ENCODE measurements at regions not wholly inside any gene's neighbourhood (a gene's known extent, or its start where the extent isn't known, plus 50 kb on each side); places are given as distances from the start of the nearest gene placed in this dataset.

DNA sequence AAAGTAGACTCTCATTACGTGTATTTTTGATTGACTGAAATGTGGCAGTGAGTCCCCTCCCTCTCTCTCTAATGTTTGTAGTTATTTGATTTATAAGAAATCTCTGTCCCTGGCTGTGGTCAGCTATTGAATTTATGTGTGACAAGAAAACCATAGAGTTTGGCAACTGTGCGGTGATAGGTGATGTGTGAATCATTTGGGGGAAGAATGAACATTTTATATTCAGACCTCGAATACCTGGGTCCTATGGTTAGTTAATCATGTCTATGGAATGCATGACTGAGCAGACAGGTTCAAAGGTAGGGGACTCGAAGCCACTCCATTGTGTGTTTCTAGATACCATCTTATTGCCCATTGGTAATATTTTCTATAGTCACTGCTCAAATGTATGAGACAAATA is 712.1 kb downstream of the MECOM start:
- Histone ChIP-seq H3K9ac (ENCODE audit: low read length) (no peak overlapping the region), H3K27ac (ENCODE audit: low read depth, low read length) (no peak overlapping the region), H4K20me1 (ENCODE audit: insufficient read depth, low read length) (no peaks in the 10 kb centered on the region), H3K79me2 (ENCODE audit: insufficient read depth, low read length) (no peaks in the 10 kb centered on the region), H3K4me3 (ENCODE audit: insufficient read depth, low read depth, low read length) (no peak overlapping the region), H3K36me3 (ENCODE audit: insufficient read depth, low read length) (no peaks in the 10 kb centered on the region), H3K4me2 (ENCODE audit: low read length) (no peak overlapping the region), H3K9me3 (ENCODE audit: insufficient read depth, low read depth, low read length) (no peaks in the 10 kb centered on the region), H3K4me1 (ENCODE audit: insufficient read depth, low read length) (peaks cover 5% of the 10 kb centered on the region), H2AFZ (ENCODE audit: low read depth, low read length) (no peak overlapping the region), H3K27me3 (ENCODE audit: insufficient read depth, low read length) (no peaks in the 10 kb centered on the region)
- TF ChIP-seq, protein P1, sequence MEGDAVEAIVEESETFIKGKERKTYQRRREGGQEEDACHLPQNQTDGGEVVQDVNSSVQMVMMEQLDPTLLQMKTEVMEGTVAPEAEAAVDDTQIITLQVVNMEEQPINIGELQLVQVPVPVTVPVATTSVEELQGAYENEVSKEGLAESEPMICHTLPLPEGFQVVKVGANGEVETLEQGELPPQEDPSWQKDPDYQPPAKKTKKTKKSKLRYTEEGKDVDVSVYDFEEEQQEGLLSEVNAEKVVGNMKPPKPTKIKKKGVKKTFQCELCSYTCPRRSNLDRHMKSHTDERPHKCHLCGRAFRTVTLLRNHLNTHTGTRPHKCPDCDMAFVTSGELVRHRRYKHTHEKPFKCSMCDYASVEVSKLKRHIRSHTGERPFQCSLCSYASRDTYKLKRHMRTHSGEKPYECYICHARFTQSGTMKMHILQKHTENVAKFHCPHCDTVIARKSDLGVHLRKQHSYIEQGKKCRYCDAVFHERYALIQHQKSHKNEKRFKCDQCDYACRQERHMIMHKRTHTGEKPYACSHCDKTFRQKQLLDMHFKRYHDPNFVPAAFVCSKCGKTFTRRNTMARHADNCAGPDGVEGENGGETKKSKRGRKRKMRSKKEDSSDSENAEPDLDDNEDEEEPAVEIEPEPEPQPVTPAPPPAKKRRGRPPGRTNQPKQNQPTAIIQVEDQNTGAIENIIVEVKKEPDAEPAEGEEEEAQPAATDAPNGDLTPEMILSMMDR (IDR thresholded peaks at IDR 0.05; ENCODE audit: insufficient read depth, low read depth, low read length): no peak
- no peak for TF ChIP-seq EZH2 (IDR thresholded peaks at IDR 0.05; ENCODE audit: insufficient read depth, low read length)
- DNase-seq (ENCODE audit: low read depth) (peak; percentile 27), FAIRE-seq (no peak)
- Mint-ChIP-seq H3K4me3 (ENCODE audit: unreplicated experiment) (no peak overlapping the region), H3K27ac (ENCODE audit: unreplicated experiment) (no peak overlapping the region), H3K27me3 (ENCODE audit: low read depth, unreplicated experiment) (no peaks in the 10 kb centered on the region), H3K9me3 (ENCODE audit: unreplicated experiment) (no peaks in the 10 kb centered on the region), H3K36me3 (ENCODE audit: low read depth, unreplicated experiment) (peaks cover 2% of the 10 kb centered on the region), H3K4me1 (ENCODE audit: low read depth, unreplicated experiment) (peaks cover 2% of the 10 kb centered on the region)

DNA sequence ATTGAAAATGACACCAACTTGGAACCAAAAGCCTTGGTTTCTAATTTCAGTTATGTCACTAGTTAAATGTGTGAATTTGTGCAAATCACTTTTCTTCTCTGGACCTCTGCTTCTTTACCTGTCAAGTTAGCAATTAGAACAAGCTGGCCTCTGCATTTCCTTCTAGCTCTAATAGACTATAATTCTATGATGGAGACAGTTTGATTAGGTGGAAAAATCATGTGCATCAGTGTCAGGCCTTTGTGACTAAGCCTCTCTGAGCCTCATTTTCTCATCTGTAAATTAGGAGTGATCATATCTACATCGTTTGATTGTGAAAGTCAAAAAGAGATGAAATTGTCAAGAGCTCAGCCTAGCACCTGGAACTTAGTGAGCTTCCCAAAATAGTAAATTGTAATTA is 712.9 kb downstream of the MECOM start:
- H3K27ac ChIP-seq (ENCODE audit: low read depth, low read length): no peak overlapping the region
- no peak overlapping the region for H3K9ac ChIP-seq (ENCODE audit: low read length)
- no peak overlapping the region for H3K4me2 ChIP-seq (ENCODE audit: low read length)
- Mint-ChIP-seq H3K4me1 (ENCODE audit: low read depth, unreplicated experiment) (peaks cover 2% of the 10 kb centered on the region), H3K27me3 (ENCODE audit: low read depth, unreplicated experiment) (no peaks in the 10 kb centered on the region), H3K4me3 (ENCODE audit: unreplicated experiment) (no peak overlapping the region), H3K36me3 (ENCODE audit: low read depth, unreplicated experiment) (peaks cover 2% of the 10 kb centered on the region), H3K27ac (ENCODE audit: unreplicated experiment) (no peak overlapping the region), H3K9me3 (ENCODE audit: unreplicated experiment) (no peaks in the 10 kb centered on the region)
- H3K36me3 ChIP-seq (ENCODE audit: insufficient read depth, low read length): no peaks in the 10 kb centered on the region
- no peak for FAIRE-seq
- H3K4me3 ChIP-seq (ENCODE audit: insufficient read depth, low read depth, low read length): no peak overlapping the region
- H3K4me1 ChIP-seq (ENCODE audit: insufficient read depth, low read length): peaks cover 5% of the 10 kb centered on the region
- H3K79me2 ChIP-seq (ENCODE audit: insufficient read depth, low read length): no peaks in the 10 kb centered on the region
- H3K9me3 ChIP-seq (ENCODE audit: insufficient read depth, low read depth, low read length): no peaks in the 10 kb centered on the region
- DNase-seq (ENCODE audit: low read depth): no peak
- H4K20me1 ChIP-seq (ENCODE audit: insufficient read depth, low read length): no peaks in the 10 kb centered on the region
- no peaks in the 10 kb centered on the region for H3K27me3 ChIP-seq (ENCODE audit: insufficient read depth, low read length)
- H2AFZ ChIP-seq (ENCODE audit: low read depth, low read length): no peak overlapping the region
- no peak for TF ChIP-seq EZH2 (IDR thresholded peaks at IDR 0.05; ENCODE audit: insufficient read depth, low read length)
- TF ChIP-seq, protein P1 (IDR thresholded peaks at IDR 0.05; ENCODE audit: insufficient read depth, low read depth, low read length): no peak

DNA sequence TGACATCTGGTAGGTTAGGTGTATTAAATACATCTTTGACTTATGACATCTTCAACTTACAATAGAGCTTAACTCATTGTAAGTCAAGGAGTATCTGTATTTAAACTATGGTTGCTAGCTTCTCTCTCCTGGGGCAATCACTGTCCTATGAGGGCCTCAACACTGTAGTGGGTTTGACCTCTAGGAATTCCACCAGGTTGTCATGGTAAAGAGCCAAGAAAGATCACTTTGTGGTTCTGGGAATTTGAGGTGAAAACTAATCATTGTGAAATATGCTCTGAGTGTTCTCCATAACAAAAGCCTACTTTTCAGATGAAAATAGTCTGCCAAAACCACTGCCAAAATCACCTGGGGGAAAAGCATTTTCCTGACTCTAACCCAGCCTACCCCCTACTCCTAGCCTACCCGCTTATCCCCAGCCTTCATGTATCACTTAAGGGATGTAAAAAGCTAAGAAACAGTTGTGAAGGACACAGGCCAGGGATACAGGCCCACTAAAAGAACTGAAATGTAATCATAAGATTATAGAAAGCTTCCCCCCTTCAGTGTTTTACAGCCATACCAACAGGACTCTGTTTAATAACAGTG is 723.8 kb downstream of the MECOM start:
- Histone ChIP-seq H3K4me2 (ENCODE audit: low read length) (no peak overlapping the region), H2AFZ (ENCODE audit: low read depth, low read length) (no peak overlapping the region), H3K9me3 (ENCODE audit: insufficient read depth, low read depth, low read length) (no peaks in the 10 kb centered on the region), H3K27me3 (ENCODE audit: insufficient read depth, low read length) (no peaks in the 10 kb centered on the region), H3K9ac (ENCODE audit: low read length) (no peak overlapping the region), H4K20me1 (ENCODE audit: insufficient read depth, low read length) (no peaks in the 10 kb centered on the region), H3K36me3 (ENCODE audit: insufficient read depth, low read length) (no peaks in the 10 kb centered on the region), H3K27ac (ENCODE audit: low read depth, low read length) (no peak overlapping the region), H3K79me2 (ENCODE audit: insufficient read depth, low read length) (no peaks in the 10 kb centered on the region), H3K4me1 (ENCODE audit: insufficient read depth, low read length) (no peaks in the 10 kb centered on the region), H3K4me3 (ENCODE audit: insufficient read depth, low read depth, low read length) (no peak overlapping the region)
- no peaks in the 10 kb centered on the region for H3K36me3 Mint-ChIP-seq (ENCODE audit: low read depth, unreplicated experiment)
- no peaks in the 10 kb centered on the region for H3K27me3 Mint-ChIP-seq (ENCODE audit: low read depth, unreplicated experiment)
- peaks cover 2% of the 10 kb centered on the region for H3K9me3 Mint-ChIP-seq (ENCODE audit: unreplicated experiment)
- no peak overlapping the region for H3K4me3 Mint-ChIP-seq (ENCODE audit: unreplicated experiment)
- no peak for DNase-seq (ENCODE audit: low read depth)
- no peaks in the 10 kb centered on the region for H3K4me1 Mint-ChIP-seq (ENCODE audit: low read depth, unreplicated experiment)
- FAIRE-seq: no peak
- TF ChIP-seq, protein P1 (IDR thresholded peaks at IDR 0.05; ENCODE audit: insufficient read depth, low read depth, low read length): no peak
- no peak for TF ChIP-seq EZH2 (IDR thresholded peaks at IDR 0.05; ENCODE audit: insufficient read depth, low read length)
- no peak overlapping the region for H3K27ac Mint-ChIP-seq (ENCODE audit: unreplicated experiment)
